Transverse colon (tissue), 3 donors: ENCODE measurements at regions not wholly inside any gene's neighbourhood (a gene's known extent, or its start where the extent isn't known, plus 50 kb on each side); places are given as distances from the start of the nearest gene placed in this dataset.

ENCODE experiments used
- CTCF ChIP-seq, 5 experiments: fragments of 200-600 bp in 3 of 5; fragments of 450-650 bp in 2 of 5; sonication (generic) in 3 of 5; IDR thresholded peaks; 1 replicate in 2 of 5; 2 replicates in 3 of 5; pipeline ENCODE4 v1.5.1; 2016 to 2017; ENCODE audit warnings: antibody characterized with exemption in 5 of 5, inconsistent platforms in 3 of 5, mild to moderate bottlenecking in 2 of 5, moderate library complexity in 1 of 5
- EP300 ChIP-seq: sonication (generic); formaldehyde crosslinking; IDR thresholded peaks from one replicate; pipeline ENCODE4 v1.6.1; 2017; ENCODE audit warnings: antibody characterized with exemption, low read depth
- POLR2A ChIP-seq: fragments of 450-650 bp; IDR thresholded peaks from one replicate; pipeline ENCODE4 v1.6.1; 2016; ENCODE audit warnings: antibody characterized with exemption, mild to moderate bottlenecking, moderate library complexity

- TF ChIP-seq POLR2A (no peak), CTCF (IDR thresholded peaks at IDR 0.05) (no peak), EP300 (no peak)
Measured at GRCh38 chr6:93105907-93106306, 313.5 kb downstream of the EPHA7 start.
